K562 (cell line): ENCODE measurements at regions not wholly inside any gene's neighbourhood (a gene's known extent, or its start where the extent isn't known, plus 50 kb on each side); places are given as distances from the start of the nearest gene placed in this dataset.
A peak's percentile ranks its signal among the peaks of the same experiment; 100 is the strongest.

ENCODE experiments used
- ATAC-seq: fragments of 200-7000 bp; cut with Tn5 transposase; 3 replicates; pipeline ENCODE4 v1.9.1; 2020; ENCODE audit warnings: moderate library complexity
- BruUV-seq: library from RNA; stranded (reverse); fragments of 400-500 nt; replicated peaks from 2 replicates; lab custom pipeline; 2021; lab: Mats Ljungman, UMichigan
- CTCF ChIA-PET: fragments of 300-600 bp; formaldehyde crosslinking; extraction: SDS; loops from one replicate; lab custom pipeline; 2021; ENCODE audit warnings: low intra/inter-chr PET ratio; lab: Yijun Ruan, JAX
- POLR2A ChIA-PET: fragments of 300-600, 350-650 bp; sonication (Branson Sonifier 250); formaldehyde crosslinking; extraction: SDS; loops from one replicate; lab custom pipeline; 2021; ENCODE audit warnings: antibody characterized with exemption, inconsistent platforms; lab: Yijun Ruan, JAX
- DNase-seq, 4 experiments: peaks; one replicate each; pipeline versions ENCODE4 v3.0.0 to v3.0.0-alpha.2; 2011 to 2018; ENCODE audit warnings: low spot score in 3 of 4, mixed read lengths in 3 of 4; ENCODE audit errors: extremely low read depth in 1 of 4
- FAIRE-seq: peaks from 2 replicates; lab custom pipeline; 2011; peaks lifted over from hg19 to GRCh38; lab: Jason Lieb, UNC
- H2AFZ ChIP-seq: 2 replicates; pipeline ENCODE4 v1.6.0; 2011; ENCODE audit warnings: low read depth, low read length, control low read depth, inconsistent platforms
- H3K27ac ChIP-seq: fragments of 200-600 bp; 3 replicates; pipeline ENCODE4 v1.8.0; 2011; ENCODE audit warnings: low read depth, mild to moderate bottlenecking, control low read depth, inconsistent platforms, low read length, moderate library complexity, mixed read lengths; ENCODE audit errors: extremely low read depth
- H3K27me3 ChIP-seq, 2 experiments: fragments of 300-600 bp in 1 of 2; 2 replicates in 1 of 2; 3 replicates in 1 of 2; pipeline versions ENCODE4 v1.6.0 to v1.8.0; 2011; ENCODE audit warnings: inconsistent platforms in 2 of 2, low read length in 2 of 2, mild to moderate bottlenecking in 1 of 2, mixed read lengths in 1 of 2, moderate library complexity in 1 of 2; ENCODE audit not compliant: control insufficient read depth in 2 of 2, insufficient read depth in 2 of 2
- H3K36me3 ChIP-seq: fragments of 300-600 bp; 3 replicates; pipeline ENCODE4 v1.8.0; 2011; ENCODE audit warnings: mild to moderate bottlenecking, low read length, inconsistent platforms; ENCODE audit not compliant: control insufficient read depth, insufficient read depth
- H3K4me1 ChIP-seq, 2 experiments: fragments of 200-600 bp in 1 of 2; replicated peaks in 1 of 2; 2 replicates in 1 of 2; 3 replicates in 1 of 2; pipeline versions ENCODE4 v1.5.1 to v1.8.0; 2011; ENCODE audit warnings: inconsistent platforms in 2 of 2, low read length in 2 of 2, mild to moderate bottlenecking in 1 of 2, mixed read lengths in 1 of 2, moderate library complexity in 1 of 2; ENCODE audit not compliant: control insufficient read depth in 2 of 2, insufficient read depth in 2 of 2
- H3K4me2 ChIP-seq: 2 replicates; pipeline ENCODE4 v1.6.1; 2011; ENCODE audit warnings: low read length, control low read depth, inconsistent platforms, mixed read lengths; ENCODE audit not compliant: insufficient read depth
- H3K4me3 ChIP-seq: fragments of 200-600 bp; sonication (generic), shearing (Covaris generic); 2 replicates; pipeline ENCODE4 v1.5.1; 2016; ENCODE audit warnings: control low read depth, inconsistent platforms
- H3K79me2 ChIP-seq: fragments of 200-600 bp; 3 replicates; pipeline ENCODE4 v1.8.0; 2011; ENCODE audit warnings: low read length, inconsistent platforms; ENCODE audit not compliant: control insufficient read depth, insufficient read depth
- H3K9ac ChIP-seq, 2 experiments: 2 replicates each; pipeline versions ENCODE4 v1.6.0 to v1.6.1; 2011; ENCODE audit warnings: low read depth in 2 of 2, low read length in 2 of 2, control low read depth in 1 of 2, inconsistent platforms in 1 of 2, mild to moderate bottlenecking in 1 of 2, mixed read lengths in 1 of 2; ENCODE audit not compliant: insufficient read depth in 1 of 2
- H3K9me1 ChIP-seq: one replicate; pipeline ENCODE4 v1.6.0; 2011; ENCODE audit warnings: inconsistent platforms, mild to moderate bottlenecking, low read length, moderate library complexity; ENCODE audit not compliant: control insufficient read depth, insufficient read depth
- H3K9me3 ChIP-seq: replicated peaks from 2 replicates; pipeline ENCODE4 v1.5.1; 2011; ENCODE audit warnings: low read depth, low read length, inconsistent platforms; ENCODE audit not compliant: control insufficient read depth, insufficient read depth
- H4K20me1 ChIP-seq: replicated peaks from 2 replicates; pipeline ENCODE4 v1.6.1; 2011; ENCODE audit warnings: low read length, inconsistent platforms, mixed read lengths; ENCODE audit not compliant: control insufficient read depth, insufficient read depth
- CBFA2T3 ChIP-seq: fragments of 450-650 bp; IDR thresholded peaks from 2 replicates; pipeline ENCODE4 v1.6.1; 2017
- MAX ChIP-seq: sonication (generic); formaldehyde crosslinking; IDR thresholded peaks from 2 replicates; pipeline ENCODE4 v1.9.0; 2022; ENCODE audit warnings: mild to moderate bottlenecking, missing genetic modification reagents
- MEIS2 ChIP-seq: fragments of 450-650 bp; IDR thresholded peaks from 2 replicates; pipeline ENCODE4 v1.6.1; 2014; ENCODE audit warnings: mild to moderate bottlenecking; ENCODE audit not compliant: partially characterized antibody
- PHF21A ChIP-seq: fragments of 450-650 bp; IDR thresholded peaks from 2 replicates; pipeline ENCODE4 v1.6.1; 2017; ENCODE audit warnings: low read depth, borderline replicate concordance
- RFX1 ChIP-seq: fragments of 450-650 bp; IDR thresholded peaks from 2 replicates; pipeline ENCODE4 v1.6.1; 2016; ENCODE audit warnings: mild to moderate bottlenecking, moderate library complexity
- ZNF407 ChIP-seq: fragments of 450-650 bp; IDR thresholded peaks from 2 replicates; pipeline ENCODE4 v1.6.1; 2016; ENCODE audit warnings: low read depth
- WGBS: fragments of 100-300 bp; shearing (Covaris generic); methylation state at CpG from one replicate; pipeline ENCODE4 v1.1.6; 2016; ENCODE audit warnings: low coverage, mixed read lengths; ENCODE audit not compliant: insufficient coverage; ENCODE audit errors: missing lambda C conversion rate; 5-methylcytosine and 5-hydroxymethylcytosine counted together
- in situ Hi-C: fragments of 300-500 bp; cut with MboI; formaldehyde crosslinking; loops from 4 replicates; pipeline ENCODE4 v1.15.0; 2018; ENCODE audit warnings: inconsistent platforms, mixed read lengths
- intact Hi-C: fragments of 100-400 bp; cut with micrococcal nuclease; formaldehyde crosslinking; loops from 2 replicates; pipeline ENCODE4 v1.14.2; 2022

- H3K4me1 ChIP-seq: no peaks in the 10 kb centered on the region
- H4K20me1 ChIP-seq: no peaks in the 10 kb centered on the region
- no peak overlapping the region for H3K9ac ChIP-seq
- H3K79me2 ChIP-seq: no peaks in the 10 kb centered on the region
- H3K4me2 ChIP-seq: no peak overlapping the region
- no TSS peak for BruUV-seq
- no peaks in the 10 kb centered on the region for H3K36me3 ChIP-seq
- FAIRE-seq (no peak), DNase-seq (no peak), ATAC-seq (no peak)
- 0% methylated on average over 5 of the region's 5 CpGs for WGBS
- CTCF ChIA-PET: no interaction called here
- POLR2A ChIA-PET: no interaction called here
- in situ Hi-C loops: no loop called here
- H3K27ac ChIP-seq: no peak overlapping the region
- H3K27me3 ChIP-seq: peaks cover 0 to 13% of the 10 kb centered on the region in 2 experiments; a peak in 3 of 5 replicates
- H3K9me1 ChIP-seq: no peaks in the 10 kb centered on the region
- H3K4me3 ChIP-seq: no peak overlapping the region
- TF ChIP-seq MAX (CRISPR knock-in tag): no peak
- peak; percentile 82 for TF ChIP-seq RFX1
- TF ChIP-seq, all 486 proteins: peak for 1
- intact Hi-C loops: no loop called here
- no peaks in the 10 kb centered on the region for H3K9me3 ChIP-seq
- no peak overlapping the region for H2AFZ ChIP-seq
These were observed 130.1 kb downstream of the LSM5 start for GRCh38 chr7:32360127-32360526.

- FAIRE-seq (no peak), DNase-seq (no peak), ATAC-seq (no peak)
- Histone ChIP-seq H3K9me1 (no peaks in the 10 kb centered on the region), H4K20me1 (no peaks in the 10 kb centered on the region), H3K4me1 (no peaks in the 10 kb centered on the region), H3K9ac (no peak overlapping the region), H3K79me2 (no peaks in the 10 kb centered on the region), H3K4me3 (no peak overlapping the region), H3K9me3 (no peaks in the 10 kb centered on the region), H3K27me3 (peaks cover 0 to 12% of the 10 kb centered on the region in 2 experiments; a peak in 3 of 5 replicates), H3K36me3 (no peaks in the 10 kb centered on the region), H3K27ac (no peak overlapping the region), H2AFZ (no peak overlapping the region), H3K4me2 (no peak overlapping the region)
- WGBS: 0% methylated on average over 8 of the region's 8 CpGs
- CTCF ChIA-PET: interaction anchor here (1.2 kb wide), 1 partner anchor 614 kb away, joined by 4 read pairs; no protein-coding TSS in a partner anchor
- intact Hi-C loops: no loop called here
- BruUV-seq: no TSS peak
- POLR2A ChIA-PET: interaction anchor here (0.7 to 1.1 kb wide), 2 partner anchors 10 to 147 kb away, joined by 3 read pairs; no protein-coding TSS in a partner anchor
- in situ Hi-C loops: no loop called here
- peak; percentile 63 for TF ChIP-seq MEIS2
- TF ChIP-seq PHF21A: no peak
- 0 out of 2 replicates have a peak, but pooled peaks have one; percentile 7 for TF ChIP-seq CBFA2T3
- TF ChIP-seq ZNF407: no peak
These were observed 132.5 kb downstream of the LSM5 start for GRCh38 chr7:32357535-32358277.
